IPS-18c (cell line): ENCODE measurements at regions not wholly inside any gene's neighbourhood (a gene's known extent, or its start where the extent isn't known, plus 50 kb on each side); places are given as distances from the start of the nearest gene placed in this dataset.

Source experiments
- H3K4me3 ChIP-seq: 2 replicates; pipeline ENCODE4 v1.7.0; 2013; ENCODE audit warnings: low read depth, mild to moderate bottlenecking, low read length, moderate library complexity; ENCODE audit not compliant: insufficient read depth
- H3K9me3 ChIP-seq: one replicate; pipeline ENCODE4 v1.6.1; 2013; ENCODE audit warnings: mild to moderate bottlenecking, low read length, moderate library complexity; ENCODE audit not compliant: control insufficient read depth, insufficient read depth

DNA sequence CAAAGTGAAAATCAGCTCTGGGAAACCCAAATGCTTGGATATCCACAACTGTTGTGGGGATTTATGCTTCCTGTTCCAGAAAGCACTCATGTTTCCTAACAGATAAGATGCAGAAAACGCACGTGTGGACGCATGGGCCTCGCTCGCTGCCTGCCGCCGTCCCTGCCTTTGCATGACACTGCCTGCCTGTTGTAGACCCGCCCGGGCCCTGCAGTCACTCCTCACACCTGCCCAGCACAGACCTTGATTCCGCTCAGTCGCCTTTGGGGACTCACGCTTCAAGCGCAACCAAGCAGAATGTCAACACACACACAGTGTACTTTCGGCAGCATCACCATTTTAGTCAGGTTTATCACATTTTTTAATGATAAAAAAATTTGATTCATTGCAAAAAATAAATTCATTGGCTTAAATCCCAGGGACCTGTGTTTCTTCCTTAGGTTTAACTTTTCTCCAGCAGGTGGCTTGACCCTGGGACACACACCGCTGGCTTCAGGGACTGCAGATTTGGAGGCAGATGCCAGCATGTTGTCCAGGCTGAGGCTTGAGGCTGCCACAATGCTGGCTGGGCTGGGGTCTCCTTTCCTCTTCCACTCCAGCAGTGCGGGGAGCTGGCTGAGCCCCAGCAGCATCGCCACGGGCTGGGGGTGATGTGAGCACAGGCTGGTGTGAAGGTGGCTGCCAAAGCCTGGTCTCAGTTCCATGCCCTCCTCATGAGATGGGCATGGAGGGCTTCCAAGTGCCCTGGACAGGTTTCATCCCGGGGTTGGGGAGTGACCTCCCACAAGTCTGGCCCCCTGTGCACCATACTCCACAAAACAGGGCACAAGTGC, 416.9 kb upstream of the IRX4 start:
- Histone ChIP-seq H3K4me3 (no peak overlapping the region), H3K9me3 (no peaks in the 10 kb centered on the region)

DNA sequence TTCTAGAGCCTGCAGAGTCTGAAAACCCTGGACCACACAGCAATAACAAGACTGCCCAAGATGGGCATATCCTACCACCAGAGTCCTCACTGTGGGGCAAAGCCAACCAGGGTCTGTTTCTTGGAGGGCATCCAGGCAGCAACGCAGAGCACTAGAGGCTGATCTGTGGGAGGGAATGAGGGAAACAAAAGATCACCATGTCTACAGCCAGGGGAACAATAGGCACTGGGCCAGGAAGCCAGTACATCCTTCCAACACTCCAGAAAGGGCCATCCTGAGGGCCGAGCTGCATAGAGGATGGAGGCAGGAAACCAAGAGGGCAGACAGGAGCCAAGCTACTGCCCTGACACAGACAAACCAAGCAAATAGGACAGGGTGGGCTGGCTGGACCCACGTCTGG, 416.1 kb upstream of the IRX4 start:
- H3K4me3 ChIP-seq, result no peak overlapping the region
- H3K9me3 ChIP-seq, result no peaks in the 10 kb centered on the region

DNA sequence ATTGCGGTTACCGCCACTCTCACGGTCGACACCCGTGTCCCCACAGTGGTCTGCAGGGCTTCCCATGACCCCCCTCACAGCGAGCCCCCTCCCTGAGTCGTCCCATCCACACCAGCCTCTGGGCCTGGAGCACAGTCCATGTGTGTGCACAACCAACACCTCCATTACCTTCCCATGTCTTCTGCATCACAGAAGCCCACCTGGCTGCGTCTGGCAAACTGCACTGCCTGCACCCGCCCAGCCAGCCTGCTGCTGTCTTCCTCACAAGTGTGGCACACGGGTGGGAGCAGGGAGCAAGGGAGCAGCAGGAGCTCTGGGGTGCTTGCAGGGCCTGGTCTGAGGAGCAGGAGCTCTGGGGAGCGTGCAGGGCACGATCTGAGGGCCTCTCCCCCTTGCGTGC, 415.3 kb upstream of the IRX4 start:
- Histone ChIP-seq H3K9me3 (no peaks in the 10 kb centered on the region), H3K4me3 (no peak overlapping the region)

DNA sequence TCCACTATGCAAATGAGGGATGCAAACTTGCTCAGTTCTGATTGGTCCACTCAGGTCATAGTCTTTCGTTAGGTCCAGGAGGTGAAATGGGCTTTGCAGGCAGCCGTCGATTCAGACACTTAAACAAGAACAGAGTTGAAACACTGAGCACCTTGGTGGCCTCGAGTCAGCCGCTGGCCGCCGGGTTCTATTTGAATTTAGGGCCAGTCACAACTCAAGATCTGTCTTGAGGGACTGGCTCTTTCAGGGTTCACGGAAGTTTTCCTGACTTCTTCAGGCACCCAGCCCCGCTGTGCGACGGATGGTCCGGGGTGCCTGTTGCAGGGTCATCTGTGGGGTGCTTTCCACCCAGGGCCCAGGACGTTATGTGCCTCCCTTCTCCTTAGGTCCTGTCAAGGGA, 412.8 kb upstream of the IRX4 start:
- H3K9me3 ChIP-seq, result peaks cover 2% of the 10 kb centered on the region
- H3K4me3 ChIP-seq, result no peak overlapping the region

DNA sequence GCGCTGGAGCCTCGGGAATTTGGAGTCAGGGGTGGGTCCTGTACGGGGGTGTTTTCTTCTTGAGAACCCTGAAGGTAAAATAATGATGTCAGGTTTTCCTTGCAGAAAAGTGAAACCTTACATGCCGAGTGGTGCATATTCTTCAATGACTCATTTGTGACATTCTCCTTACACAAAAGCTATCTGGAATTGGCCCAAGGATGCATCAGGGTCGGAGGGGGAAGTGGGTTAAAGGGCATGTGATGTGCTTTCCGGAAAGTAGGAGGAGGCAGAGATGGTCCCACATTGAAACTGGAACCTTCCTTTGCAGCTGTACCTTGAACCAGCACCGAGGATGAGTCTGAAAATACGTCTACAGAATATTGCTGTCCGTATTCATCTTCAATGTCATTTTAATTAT, 411.2 kb upstream of the IRX4 start:
- Histone ChIP-seq H3K9me3 (peaks cover 2% of the 10 kb centered on the region), H3K4me3 (no peak overlapping the region)

DNA sequence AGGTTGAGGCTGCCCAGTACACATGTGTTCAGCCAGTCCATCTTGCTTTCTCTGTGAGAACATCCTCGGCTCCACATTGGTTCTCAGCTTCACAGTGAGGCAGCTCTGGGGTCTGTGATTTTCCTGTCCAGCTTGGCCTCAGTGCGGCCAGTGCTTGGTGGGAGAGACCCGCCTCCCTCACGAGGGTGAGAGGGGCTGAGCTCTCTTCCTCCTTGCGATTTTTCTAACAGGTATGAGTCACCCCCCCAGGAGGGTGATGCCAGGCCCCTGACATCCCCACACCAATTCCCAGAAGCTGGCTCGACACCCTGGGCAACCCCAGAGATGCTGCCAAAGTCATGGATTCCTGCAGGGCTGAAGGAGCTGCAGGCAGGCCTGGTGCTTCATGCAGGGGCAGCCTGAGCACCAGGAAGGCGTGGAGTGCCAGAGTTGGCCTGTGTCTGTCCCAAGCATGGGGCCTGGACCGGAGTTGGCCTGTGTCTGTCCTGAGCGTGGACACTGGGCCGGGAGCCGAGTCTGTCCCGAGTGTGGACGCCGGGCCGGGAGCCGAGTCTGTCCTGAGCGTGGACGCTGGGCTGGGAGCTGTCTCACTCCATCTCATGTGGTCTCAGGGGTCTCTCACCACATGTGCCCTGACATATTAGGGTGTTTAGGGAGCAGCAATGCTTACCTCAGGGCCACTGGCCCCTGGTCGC, 408.6 kb upstream of the IRX4 start:
- peaks cover 2% of the 10 kb centered on the region for H3K9me3 ChIP-seq

DNA sequence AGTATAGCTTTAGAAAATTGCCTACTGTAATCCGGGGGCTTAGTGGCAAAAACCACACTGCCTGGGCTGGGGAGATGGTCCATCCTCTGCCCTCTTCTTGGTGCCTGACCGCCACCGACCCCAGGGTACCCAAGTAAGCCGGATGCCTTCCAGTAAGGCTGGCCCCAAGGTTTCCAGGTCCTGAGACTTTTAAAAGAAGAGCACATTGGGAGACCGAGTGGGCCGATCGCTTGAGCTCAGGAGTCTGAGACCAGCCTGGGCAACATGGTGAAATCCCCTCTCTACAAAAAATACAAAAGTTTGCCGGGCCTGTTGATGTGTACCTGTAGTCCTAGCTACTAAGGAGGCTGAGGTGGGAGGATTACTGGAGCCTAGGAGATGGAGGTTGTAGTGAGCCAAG, 406.7 kb upstream of the IRX4 start:
- peaks cover 2% of the 10 kb centered on the region for H3K9me3 ChIP-seq

More for the DNA sequence above, 408.6 kb upstream of the IRX4 start:
- no peak overlapping the region for H3K4me3 ChIP-seq

DNA sequence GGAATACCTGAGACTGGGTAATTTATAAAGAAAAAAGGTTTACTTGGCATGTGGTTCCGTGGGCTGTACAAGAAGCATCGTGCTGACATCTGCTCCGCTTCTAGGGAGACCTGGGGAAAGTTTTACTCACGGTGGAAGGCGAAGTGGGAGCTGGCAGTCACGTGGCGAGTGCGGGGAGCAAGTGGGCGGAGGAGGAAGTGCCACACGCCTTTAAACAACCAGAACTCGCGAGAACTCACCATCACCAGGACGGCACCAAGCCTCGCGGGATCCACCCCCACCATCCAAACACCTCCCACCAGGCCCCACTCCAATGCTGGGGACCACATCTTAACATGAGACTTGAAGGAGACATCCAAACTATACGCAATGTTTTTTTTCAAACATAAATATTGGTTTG, 406.2 kb upstream of the IRX4 start:
- Histone ChIP-seq H3K9me3 (peaks cover 2% of the 10 kb centered on the region), H3K4me3 (no peak overlapping the region)

More for the DNA sequence above, 406.7 kb upstream of the IRX4 start:
- H3K4me3 ChIP-seq, result no peak overlapping the region

DNA sequence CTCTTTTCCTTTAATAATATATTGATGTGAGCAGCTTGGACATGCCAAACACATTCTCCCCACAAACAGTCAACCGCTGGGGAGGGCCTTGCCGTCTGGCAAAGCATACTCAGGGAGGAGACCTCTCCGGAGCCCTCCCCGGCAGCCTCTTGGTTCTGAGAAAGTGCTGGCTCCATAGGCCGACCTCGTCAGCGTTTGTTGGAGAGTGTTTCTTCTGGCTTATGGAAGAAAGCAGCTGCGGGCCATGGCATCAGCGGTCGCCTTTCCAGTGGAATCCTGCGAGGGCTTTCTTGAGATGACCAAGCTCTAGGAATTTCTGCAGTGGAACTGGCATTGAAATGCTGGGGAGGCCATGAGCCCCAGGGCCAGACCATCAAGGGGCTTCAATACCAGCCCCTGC, 405.7 kb upstream of the IRX4 start:
- Histone ChIP-seq H3K4me3 (no peak overlapping the region), H3K9me3 (peaks cover 2% of the 10 kb centered on the region)

DNA sequence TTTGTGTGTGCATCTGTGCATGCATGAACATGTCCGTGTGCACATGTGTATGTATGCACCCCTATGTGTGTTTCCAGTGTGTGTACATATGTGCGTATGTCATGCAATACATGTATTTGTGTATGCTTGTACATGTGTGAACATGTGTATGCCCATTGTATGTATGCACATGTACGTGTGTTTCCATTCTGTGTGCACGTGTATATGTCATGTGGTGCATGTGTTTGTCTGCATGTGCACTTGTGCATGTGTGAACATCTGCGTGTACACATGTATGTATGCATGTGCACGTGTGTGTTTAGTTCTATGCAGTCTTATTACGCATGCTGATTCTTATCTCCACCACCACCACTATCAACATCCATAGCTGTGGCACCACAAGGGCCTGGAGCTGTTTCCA, 403.5 kb upstream of the IRX4 start:
- no peak overlapping the region for H3K4me3 ChIP-seq
- H3K9me3 ChIP-seq, result no peaks in the 10 kb centered on the region

DNA sequence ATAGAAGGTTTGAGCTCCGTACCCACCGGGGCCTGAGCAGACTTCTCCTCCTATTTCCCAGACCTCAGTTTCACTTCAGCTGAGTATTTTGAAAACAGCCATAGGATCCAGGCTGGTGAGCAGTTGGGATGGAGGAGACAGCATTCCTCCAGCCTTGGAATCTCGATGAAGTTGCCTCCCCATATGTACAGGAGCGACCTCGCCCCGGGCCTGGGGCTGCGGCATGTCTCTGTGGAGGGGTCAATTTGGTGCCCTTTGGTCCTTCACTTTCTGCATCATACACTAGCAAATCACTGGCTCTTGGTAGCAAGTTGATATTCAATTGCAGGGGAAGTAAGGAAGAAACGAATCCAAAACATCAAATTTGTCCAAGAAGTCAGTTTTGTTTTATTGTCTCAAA, 402.0 kb upstream of the IRX4 start:
- H3K9me3 ChIP-seq, result peaks cover under 1% of the 10 kb centered on the region
- H3K4me3 ChIP-seq, result no peak overlapping the region

DNA sequence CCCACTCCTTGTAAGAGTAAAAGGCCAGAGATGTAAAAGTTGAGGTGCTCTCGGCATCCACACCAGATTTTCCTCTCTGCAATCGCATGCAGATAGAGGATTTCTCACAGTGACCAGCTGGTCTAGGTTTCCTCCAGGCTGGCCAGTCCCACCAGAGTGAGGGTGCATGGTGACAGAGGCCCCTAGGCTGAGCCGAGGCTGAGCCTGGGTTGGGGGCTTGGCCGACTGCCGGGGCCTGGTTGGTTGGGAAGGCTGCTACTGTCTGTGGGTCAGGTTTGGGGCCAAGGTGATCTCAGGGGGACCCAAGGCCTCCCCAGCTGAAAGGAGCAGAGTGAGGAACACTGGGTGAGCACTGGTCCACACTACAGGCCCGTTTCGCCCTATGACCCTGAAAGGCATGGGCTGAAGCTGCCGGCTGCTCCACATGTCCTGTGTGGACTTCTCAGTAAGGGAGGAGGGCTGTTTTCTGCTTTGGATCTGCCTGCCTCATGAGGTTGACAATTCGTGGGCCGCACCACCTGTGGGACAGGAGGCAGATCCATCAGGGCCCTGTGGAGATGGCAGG, 400.8 kb upstream of the IRX4 start:
- no peak overlapping the region for H3K4me3 ChIP-seq
- peaks cover 2% of the 10 kb centered on the region for H3K9me3 ChIP-seq

DNA sequence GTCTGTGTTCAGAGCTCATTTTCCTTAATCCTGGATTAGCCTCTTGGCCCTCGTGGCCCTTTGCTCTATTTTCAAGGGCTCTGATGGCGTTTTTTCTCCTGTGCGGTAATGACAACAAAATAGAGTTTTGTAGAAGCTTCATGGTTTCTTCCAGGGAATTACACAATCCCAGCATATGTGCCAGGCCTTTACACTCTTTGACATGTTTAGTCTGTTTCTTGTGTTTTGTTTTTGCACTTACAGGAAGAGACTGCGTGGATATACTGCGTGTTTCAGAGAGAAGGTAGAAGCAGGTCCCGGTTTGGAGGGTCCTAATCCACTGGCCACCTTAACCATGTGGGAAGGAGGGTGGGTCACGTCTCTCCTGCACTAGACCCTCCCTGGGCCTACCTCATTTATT, 400.2 kb upstream of the IRX4 start:
- peaks cover 2% of the 10 kb centered on the region for H3K9me3 ChIP-seq
- H3K4me3 ChIP-seq, result no peak overlapping the region

DNA sequence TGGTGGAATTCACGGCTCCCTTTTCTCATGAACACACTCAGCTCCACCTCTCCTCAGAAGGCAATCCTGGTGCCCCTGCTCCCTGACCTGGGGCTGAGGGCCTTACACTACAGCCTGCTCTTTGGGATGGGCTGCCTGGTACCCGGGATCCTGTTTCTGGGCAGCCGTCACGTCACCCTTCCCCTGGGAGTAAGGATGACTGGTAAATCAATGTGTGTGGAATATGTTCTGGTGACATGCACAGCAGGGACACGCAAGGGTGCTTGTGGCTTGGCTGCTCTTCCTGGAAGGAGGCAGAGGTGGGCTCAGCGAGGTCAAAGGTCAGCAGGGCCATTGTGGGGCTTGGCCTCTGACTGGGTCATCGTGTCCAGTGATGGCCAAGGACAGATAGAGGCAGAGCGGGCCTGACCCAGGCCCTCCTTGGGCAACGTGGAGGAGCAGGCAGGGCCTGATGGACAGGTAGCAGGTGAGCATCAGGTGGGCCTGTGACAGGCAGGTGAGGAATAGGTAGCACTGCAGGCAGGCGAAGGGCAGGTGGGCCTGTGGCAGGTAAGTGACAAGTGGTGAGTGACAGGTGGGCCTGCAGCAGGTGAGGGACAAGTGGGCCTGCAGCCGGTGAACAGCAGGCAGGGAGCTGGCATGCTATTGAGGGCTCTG, 399.4 kb upstream of the IRX4 start:
- Histone ChIP-seq H3K9me3 (peaks cover 2% of the 10 kb centered on the region), H3K4me3 (no peak overlapping the region)

DNA sequence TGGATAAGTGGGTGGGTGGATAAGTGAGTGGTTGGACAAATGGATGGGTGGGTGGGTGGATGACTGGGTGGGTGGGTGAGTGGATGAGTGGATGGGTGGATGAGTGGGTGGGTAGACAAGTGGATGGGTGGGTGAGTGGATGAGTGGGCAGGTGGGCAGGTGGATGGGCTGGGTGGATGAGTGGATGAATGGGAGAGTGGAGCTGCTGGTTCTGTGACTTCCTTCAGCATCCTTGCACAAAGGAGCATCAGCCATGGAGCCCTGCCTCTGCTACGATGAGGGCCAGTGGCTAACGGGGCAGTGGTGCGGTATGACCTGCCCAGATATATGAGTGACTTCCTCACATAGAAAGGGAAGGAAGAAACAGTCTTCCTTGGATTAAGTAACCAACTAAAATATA, 398.7 kb upstream of the IRX4 start:
- Histone ChIP-seq H3K4me3 (no peak overlapping the region), H3K9me3 (peaks cover 2% of the 10 kb centered on the region)

DNA sequence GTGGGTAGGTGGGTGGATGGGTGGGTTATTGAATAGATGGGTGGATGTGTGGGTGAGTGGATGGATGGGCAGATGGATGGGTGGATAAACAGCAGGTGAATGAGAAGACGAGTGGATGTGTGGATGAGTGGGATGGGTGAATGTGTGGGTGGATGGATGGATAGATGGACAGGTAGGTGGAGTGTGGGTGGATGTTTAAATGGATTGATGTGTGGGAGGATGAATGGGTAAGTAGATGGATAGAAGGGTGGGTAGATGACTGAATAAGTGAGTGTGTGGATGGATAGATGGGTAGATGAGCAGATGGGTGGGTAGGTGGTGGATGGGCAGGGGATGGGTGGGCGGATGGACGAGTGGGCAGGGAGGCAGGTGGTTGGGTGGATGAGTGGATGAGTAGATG, 397.6 kb upstream of the IRX4 start:
- Histone ChIP-seq H3K9me3 (peaks cover 2% of the 10 kb centered on the region), H3K4me3 (no peak overlapping the region)

DNA sequence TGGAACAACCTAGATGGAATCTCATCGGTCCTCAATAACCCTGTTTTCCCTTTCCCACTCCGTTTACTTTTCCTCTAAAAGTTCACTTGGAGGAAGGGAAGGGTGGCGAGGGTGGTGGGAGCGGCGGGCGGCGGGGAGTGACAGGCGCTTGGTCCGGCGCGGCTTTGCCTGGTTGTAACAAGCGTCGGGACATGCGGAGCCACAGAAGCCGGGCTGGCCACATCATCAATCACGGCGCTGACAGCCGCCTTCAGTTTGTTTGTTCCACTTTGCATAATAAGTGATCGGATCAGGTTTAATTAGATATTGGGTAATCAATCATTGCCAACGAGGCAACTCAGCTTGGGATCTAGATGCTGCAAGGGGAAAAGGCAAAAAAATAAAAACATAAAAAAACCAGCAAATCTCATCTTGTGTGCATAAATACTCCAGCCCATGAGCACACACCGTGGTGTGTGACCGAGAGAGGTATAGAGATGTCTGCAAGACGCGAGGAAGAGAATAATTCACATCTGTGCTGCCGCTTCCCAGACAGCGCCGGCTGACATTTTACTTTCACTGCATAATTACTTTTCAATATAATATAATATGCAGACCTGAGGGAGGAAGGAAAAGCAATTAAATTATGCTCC, 396.2 kb upstream of the IRX4 start:
- peaks cover 2% of the 10 kb centered on the region for H3K9me3 ChIP-seq

More for the DNA sequence above, 396.2 kb upstream of the IRX4 start:
- H3K4me3 ChIP-seq, result no peak overlapping the region
